Right cardiac atrium (tissue), 5 donors: ENCODE measurements at regions not wholly inside any gene's neighbourhood (a gene's known extent, or its start where the extent isn't known, plus 50 kb on each side); places are given as distances from the start of the nearest gene placed in this dataset.
"Not testable (repeated sequence)": the region's sequence is repeated elsewhere in the genome, so short reads cannot be mapped to it uniquely, and the experiment has no call there.

Source experiments
- ATAC-seq, 2 donors: fragments of 200-7000 bp; cut with Tn5 transposase; one replicate each; pipeline versions ENCODE4 v1.8.0 to v1.9.1; 2020; ENCODE audit warnings: moderate library complexity in 2 of 2, mild to moderate bottlenecking in 1 of 2
- DNase-seq, 3 donors: peaks; one replicate each; pipeline ENCODE4 v3.0.0-alpha.2; 2020
- H3K27ac ChIP-seq: one replicate; pipeline ENCODE4 v1.5.1; 2013; ENCODE audit warnings: mild to moderate bottlenecking, low read length, control low read depth, moderate library complexity
- H3K27me3 ChIP-seq: one replicate; pipeline ENCODE4 v1.6.1; 2013; ENCODE audit not compliant: control insufficient read depth, insufficient read depth
- H3K4me1 ChIP-seq: one replicate; pipeline ENCODE4 v1.6.1; 2013; ENCODE audit warnings: low read length; ENCODE audit not compliant: control insufficient read depth, insufficient read depth
- H3K4me3 ChIP-seq: one replicate; pipeline ENCODE4 v1.5.1; 2013; ENCODE audit warnings: low read length, control low read depth
- H3K9me3 ChIP-seq: one replicate; pipeline ENCODE4 v1.6.1; 2013; ENCODE audit warnings: low read length; ENCODE audit not compliant: control insufficient read depth
- WGBS: extraction: QIAGEN DNeasy Blood & Tissue Kit; methylation state at CpG from one replicate; pipeline ENCODE4 v1.1.7; 2013; 5-methylcytosine and 5-hydroxymethylcytosine counted together
- intact Hi-C, 4 donors: fragments of 100-400 bp; cut with DNase I; formaldehyde crosslinking; loops; one replicate each; pipeline versions ENCODE4 v1.11.0 to v1.14.0; 2022 to 2023
- donor health status: healthy with polysubstance abuse.
- donor health status: DM: no; HTN: yes; CAD: no.
- donor health status: DM: no; HTN: no; CAD: no.
- donor health status: DM: no; HTN: yes; CAD: no; lungs with severe emphysema.
- donor health status: DM: yes; HTN: yes; CAD: no.

DNA sequence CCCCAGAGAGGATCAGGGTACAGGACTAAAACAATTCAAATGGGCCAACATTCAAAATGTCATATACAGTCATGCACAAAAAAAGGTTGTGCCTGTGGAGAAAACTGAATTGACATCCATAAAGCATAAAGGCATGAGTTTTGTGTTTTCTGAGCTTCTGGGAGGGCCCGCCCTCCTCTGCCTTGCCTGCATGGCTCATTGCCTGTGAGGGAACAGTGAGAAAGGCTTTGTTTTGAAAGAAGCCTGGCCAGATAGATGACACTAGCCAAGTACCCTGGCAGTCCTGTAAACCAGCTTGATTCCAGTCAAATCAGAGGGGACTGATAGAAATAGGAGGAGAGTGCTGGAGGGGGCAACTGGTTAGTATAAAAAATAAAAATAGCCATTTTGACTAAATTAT is 194.3 kb downstream of the KIT start:
- H3K4me3 ChIP-seq: no peak overlapping the region
- no peaks in the 10 kb centered on the region for H3K4me1 ChIP-seq
- no peak for ATAC-seq
- no peak for DNase-seq
- no peak overlapping the region for H3K27ac ChIP-seq
- intact Hi-C loops: no loop called here
- WGBS: 87% methylated on average over 1 of the region's 1 CpG
- H3K27me3 ChIP-seq: no peaks in the 10 kb centered on the region
- no peaks in the 10 kb centered on the region for H3K9me3 ChIP-seq

DNA sequence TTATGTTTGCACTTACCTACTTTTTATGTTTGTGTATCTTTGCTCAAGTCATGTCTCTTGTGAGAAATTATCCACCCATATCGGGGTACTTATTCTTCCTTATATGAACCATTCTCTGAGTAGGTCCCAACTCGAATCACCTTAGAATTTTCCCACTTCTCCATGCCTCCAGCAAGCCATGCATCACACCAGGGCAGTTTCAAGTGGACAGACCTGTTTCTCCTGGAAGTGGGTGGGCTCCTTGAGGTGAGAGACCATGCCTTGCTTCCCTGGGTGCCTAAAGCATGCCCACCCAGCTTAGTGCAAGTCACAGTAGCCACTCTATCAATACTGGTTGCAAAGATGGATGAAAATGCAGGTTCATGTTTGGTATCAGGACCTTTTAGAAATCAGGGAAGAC is 187.2 kb downstream of the KIT start:
- Histone ChIP-seq H3K27me3 (no peaks in the 10 kb centered on the region), H3K4me3 (no peak overlapping the region), H3K27ac (no peak overlapping the region), H3K9me3 (no peaks in the 10 kb centered on the region), H3K4me1 (no peaks in the 10 kb centered on the region)
- 94% methylated on average over 2 of the region's 2 CpGs for WGBS
- DNase-seq (no peak), ATAC-seq (no peak)
- intact Hi-C loops: no loop called here

DNA sequence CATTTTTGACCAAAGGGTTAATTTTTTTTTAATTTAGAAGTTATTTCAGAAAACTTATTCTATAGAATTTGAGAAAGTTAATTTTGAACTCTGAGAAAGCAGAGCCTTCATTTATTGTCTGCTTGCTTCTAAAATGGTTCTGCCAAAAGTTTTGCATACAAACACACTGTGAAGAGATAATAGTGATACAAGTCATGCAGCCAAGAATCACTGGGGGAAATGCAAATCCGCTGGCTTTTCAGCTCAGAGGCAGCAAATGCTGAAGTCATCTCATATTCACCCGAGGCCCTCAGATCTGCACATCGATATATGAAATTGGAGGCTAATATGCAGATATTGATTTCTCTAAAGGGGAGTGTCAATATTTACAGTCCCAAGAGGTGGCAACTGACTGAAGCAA is 186.2 kb downstream of the KIT start:
- Histone ChIP-seq H3K4me3 (no peak overlapping the region), H3K4me1 (no peaks in the 10 kb centered on the region), H3K27ac (no peak overlapping the region), H3K9me3 (no peaks in the 10 kb centered on the region), H3K27me3 (no peaks in the 10 kb centered on the region)
- ATAC-seq (no peak), DNase-seq (no peak)
- 54% methylated on average over 3 of the region's 3 CpGs for WGBS
- intact Hi-C loops: no loop called here

DNA sequence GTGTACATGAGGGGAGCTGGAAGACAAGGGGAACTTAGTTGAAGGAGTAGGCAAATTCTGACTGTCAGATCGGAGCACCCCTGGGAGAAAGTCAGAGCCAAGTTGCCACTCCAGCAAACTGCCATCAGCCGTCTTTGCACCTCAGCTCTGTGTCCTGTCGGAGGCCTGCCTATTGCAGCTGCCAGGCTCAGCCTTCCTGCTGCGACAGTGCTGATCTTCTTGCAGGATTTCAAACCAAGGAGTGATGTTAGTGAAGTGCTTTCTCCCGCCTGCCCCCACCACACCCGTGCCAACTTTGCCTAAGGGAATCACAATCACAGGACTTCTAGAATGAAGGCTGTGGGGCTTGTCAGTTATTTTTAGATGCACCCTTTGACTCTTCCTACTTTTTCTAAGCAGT is 185.3 kb downstream of the KIT start:
- Histone ChIP-seq H3K4me3 (no peak overlapping the region), H3K4me1 (no peaks in the 10 kb centered on the region), H3K9me3 (no peaks in the 10 kb centered on the region), H3K27me3 (no peaks in the 10 kb centered on the region), H3K27ac (no peak overlapping the region)
- intact Hi-C loops: no loop called here
- WGBS: 61% methylated on average over 6 of the region's 6 CpGs
- ATAC-seq: peak; percentile 46 to 52
- DNase-seq: peak in 2 of 3 donors; percentile 50 to 51

DNA sequence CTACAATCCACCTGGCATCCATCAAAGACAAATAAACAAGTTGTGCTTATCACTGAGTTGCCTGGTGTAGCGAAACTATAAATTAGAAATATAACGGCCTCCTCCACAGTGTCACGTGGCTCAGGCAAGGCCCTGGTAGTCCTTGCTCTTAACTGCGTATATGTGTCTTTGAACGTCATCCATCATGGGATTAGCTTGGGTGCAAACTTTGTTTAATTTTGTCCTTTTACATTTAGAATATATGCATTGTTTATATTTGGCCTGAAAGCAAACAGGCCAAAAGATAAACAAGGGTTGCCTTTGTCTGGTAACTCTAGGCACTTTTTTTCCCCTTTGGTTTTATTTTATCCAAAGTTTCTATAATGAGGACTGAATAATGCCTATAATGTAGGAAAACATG is 184.9 kb downstream of the KIT start:
- DNase-seq (no peak), ATAC-seq (no peak)
- Histone ChIP-seq H3K9me3 (no peaks in the 10 kb centered on the region), H3K4me1 (no peaks in the 10 kb centered on the region), H3K27ac (no peak overlapping the region), H3K27me3 (no peaks in the 10 kb centered on the region), H3K4me3 (no peak overlapping the region)
- WGBS: 84% methylated on average over 5 of the region's 5 CpGs
- intact Hi-C loops: no loop called here

DNA sequence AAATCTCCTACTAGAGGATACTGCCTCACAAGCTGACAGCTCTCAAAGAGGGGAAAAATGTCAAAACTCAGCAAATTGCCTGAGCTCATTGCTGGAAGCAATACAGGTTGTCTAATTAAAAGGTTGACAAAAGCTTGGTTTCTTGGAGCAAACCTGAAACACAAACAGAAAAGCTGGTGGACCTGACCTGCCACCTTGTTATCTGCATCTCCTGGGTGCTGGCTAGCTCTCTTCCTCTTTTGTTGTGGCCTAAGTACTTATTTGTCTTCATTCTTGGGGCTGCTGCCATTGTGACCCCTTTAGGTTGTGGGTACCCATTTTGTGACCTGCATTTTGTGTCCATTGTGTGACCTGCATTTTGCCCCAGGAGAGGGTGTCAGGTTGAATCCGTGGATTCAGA is 184.5 kb downstream of the KIT start:
- intact Hi-C loops: no loop called here
- ATAC-seq (no peak), DNase-seq (no peak)
- WGBS: 65% methylated on average over 1 of the region's 1 CpG
- no peaks in the 10 kb centered on the region for H3K9me3 ChIP-seq
- no peaks in the 10 kb centered on the region for H3K4me1 ChIP-seq
- H3K27me3 ChIP-seq: no peaks in the 10 kb centered on the region
- no peak overlapping the region for H3K27ac ChIP-seq
- no peak overlapping the region for H3K4me3 ChIP-seq

DNA sequence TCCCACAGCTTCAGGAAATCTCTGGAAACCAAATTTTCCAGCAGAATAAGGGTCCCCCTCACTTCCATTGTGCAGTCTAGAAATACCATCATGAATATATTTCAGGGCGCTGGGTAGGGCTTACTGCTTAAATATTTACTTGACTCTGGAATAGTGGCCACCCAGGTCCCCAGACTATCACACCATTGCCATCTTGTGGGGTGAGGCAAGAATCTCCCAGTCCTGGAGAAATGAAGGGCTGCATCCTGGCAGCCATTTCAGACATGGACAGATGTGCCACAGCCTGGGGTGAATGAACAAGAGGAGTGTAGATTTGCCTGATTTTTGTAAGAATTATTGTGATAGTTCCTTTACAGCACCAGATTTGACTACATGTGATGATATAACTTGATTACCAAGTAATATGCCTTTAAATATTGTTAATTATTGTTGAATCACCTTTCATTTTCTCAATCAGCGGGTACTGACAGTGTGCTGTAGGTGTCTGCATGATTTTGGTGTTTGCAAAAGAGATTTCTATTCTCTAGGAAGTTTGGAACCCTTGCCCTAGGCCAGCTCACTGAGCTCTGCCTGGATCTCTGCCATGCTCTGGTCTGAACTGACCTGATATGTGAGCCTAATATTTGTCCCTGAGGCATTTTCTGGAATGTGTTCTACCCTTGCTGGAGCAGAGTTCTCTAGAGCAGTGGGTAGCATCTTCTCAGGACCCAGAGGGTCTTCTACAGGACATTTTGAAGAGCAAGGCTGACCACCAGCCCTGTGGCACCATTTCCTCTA is 183.4 kb downstream of the KIT start:
- ATAC-seq: peak; percentile 38 to 50
- Histone ChIP-seq H3K4me1 (no peaks in the 10 kb centered on the region), H3K4me3 (no peak overlapping the region), H3K27me3 (no peaks in the 10 kb centered on the region), H3K9me3 (no peaks in the 10 kb centered on the region), H3K27ac (no peak overlapping the region)
- peak in 1 of 3 donors; percentile 47 for DNase-seq
- WGBS: 78% methylated on average over 2 of the region's 2 CpGs
- intact Hi-C loops: no loop called here

DNA sequence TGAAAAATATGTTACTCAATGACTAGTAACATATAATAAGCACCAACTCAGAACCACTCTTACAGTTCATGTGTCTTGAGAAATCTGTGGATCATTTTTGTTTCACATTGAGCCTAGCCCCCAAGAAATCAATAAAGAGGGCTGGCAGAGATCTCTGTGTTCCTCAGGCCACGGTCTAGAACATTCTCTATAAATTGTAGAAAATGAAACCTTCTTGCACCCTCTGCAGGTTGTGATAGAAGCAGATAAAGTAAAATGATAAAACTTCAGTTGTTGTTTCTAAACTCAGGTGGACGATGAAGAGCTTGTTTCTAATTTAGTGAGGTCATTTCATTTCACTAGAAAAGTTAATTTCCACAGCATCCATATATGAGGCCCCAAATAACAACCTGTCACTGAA is 182.7 kb downstream of the KIT start:
- no peak overlapping the region for H3K27ac ChIP-seq
- ATAC-seq (no peak), DNase-seq (no peak)
- H3K27me3 ChIP-seq: no peaks in the 10 kb centered on the region
- intact Hi-C loops: no loop called here
- 77% methylated on average over 2 of the region's 2 CpGs for WGBS
- no peaks in the 10 kb centered on the region for H3K9me3 ChIP-seq
- H3K4me1 ChIP-seq: no peaks in the 10 kb centered on the region
- no peak overlapping the region for H3K4me3 ChIP-seq

DNA sequence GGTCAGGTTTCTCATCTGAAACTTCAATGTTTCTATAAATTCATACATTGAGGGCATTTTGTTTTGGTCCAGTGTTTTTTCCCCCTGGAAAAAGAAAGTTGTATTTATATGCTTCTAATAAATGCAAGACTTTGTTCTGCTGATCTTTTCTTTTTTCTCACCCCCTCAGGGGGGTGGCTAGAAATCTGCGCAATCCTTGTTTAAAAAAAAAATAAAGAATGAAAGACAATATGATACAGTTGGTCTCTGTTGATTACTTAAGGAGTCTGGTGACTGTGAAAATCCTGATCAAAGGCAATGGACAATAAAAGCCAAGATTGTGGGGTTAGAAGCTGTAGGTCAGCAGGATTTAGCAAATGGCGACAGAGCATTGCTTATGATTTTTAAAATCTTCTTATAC is 180.5 kb downstream of the KIT start:
- Histone ChIP-seq H3K27me3 (no peaks in the 10 kb centered on the region), H3K4me1 (no peaks in the 10 kb centered on the region), H3K27ac (no peak overlapping the region), H3K4me3 (no peak overlapping the region), H3K9me3 (no peaks in the 10 kb centered on the region)
- DNase-seq: no peak
- intact Hi-C loops: no loop called here
- WGBS: 94% methylated on average over 2 of the region's 2 CpGs
- ATAC-seq: no peak

DNA sequence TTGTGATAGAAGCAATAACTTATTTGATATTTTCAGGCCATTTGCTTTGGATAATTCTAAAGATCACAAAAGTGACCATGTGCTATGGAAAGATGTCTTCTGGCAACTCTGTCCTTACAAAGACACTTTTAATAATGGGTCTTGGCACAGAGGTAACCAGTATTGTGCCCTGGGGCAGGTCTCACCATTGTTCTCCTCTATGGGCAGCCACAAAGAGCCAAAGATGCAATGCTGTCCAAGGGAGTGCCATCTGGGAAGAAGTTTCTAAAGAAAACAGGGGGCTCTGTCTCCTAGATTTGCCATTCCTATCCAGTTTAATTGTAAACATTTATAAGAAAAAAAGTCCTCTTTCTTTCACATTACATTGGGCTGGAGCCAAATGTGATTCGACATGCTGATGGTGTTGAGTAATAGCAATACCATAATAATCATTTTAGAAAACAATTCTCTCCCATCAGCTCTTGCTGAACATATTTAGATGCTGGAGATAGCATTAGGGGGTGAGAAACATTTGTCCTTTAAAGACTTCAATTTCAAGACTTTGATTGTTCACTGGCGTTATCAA is 179.9 kb downstream of the KIT start:
- Histone ChIP-seq H3K27ac (no peak overlapping the region), H3K4me1 (no peaks in the 10 kb centered on the region), H3K4me3 (no peak overlapping the region), H3K27me3 (no peaks in the 10 kb centered on the region), H3K9me3 (no peaks in the 10 kb centered on the region)
- intact Hi-C loops: no loop called here
- DNase-seq: no peak
- 55% methylated on average over 2 of the region's 2 CpGs for WGBS
- ATAC-seq: no peak

DNA sequence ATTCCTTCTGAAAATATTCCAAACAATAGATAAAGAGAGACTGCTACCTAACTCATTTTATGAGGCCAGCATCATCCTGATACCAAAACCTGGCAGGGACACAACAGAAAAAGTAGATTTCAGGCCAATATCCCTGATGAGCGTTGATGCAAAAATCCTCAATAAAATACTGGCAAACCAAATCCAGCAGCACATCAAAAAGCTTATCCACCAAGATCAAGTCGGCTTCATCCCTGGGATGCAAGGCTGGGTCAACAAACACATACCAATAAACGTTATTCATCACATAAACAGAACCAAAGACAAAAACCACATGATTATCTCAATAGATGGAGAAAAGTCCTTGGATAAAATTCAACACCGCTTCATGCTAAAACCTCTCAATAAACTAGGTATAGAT is 170.6 kb downstream of the KIT start:
- H3K4me3 ChIP-seq, DNase-seq, H3K27me3 ChIP-seq, H3K4me1 ChIP-seq, H3K9me3 ChIP-seq, intact Hi-C loops, H3K27ac ChIP-seq, ATAC-seq: not testable (repeated sequence)
- WGBS: 79% methylated on average over 4 of the region's 4 CpGs

DNA sequence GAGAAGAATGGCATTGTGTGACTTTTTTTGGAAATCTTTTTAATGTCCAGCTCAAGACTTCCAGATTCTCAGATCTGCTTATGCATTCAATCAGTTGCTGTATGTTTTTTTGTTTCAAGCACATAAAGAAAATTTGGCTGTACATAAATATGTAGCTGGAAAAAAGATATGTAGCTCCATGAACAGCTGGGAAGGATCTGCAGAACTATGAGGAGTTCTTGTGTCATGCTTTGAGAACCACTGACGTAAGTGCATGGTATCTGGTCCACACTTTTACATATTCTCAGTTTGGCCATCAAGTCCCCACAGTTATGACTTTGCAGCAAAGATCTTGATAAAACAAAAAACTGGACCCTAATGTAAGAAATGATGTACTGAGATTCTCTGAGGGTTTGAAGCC is 165.9 kb downstream of the KIT start:
- no peaks in the 10 kb centered on the region for H3K9me3 ChIP-seq
- WGBS: 82% methylated on average over 1 of the region's 1 CpG
- ATAC-seq: no peak
- DNase-seq: no peak
- H3K4me3 ChIP-seq: no peak overlapping the region
- intact Hi-C loops: no loop called here
- no peak overlapping the region for H3K27ac ChIP-seq
- no peaks in the 10 kb centered on the region for H3K27me3 ChIP-seq
- no peaks in the 10 kb centered on the region for H3K4me1 ChIP-seq
